Esophagus squamous epithelium (tissue), 5 donors: ENCODE measurements at regions not wholly inside any gene's neighbourhood (a gene's known extent, or its start where the extent isn't known, plus 50 kb on each side); places are given as distances from the start of the nearest gene placed in this dataset.
"Not testable (repeated sequence)": the region's sequence is repeated elsewhere in the genome, so short reads cannot be mapped to it uniquely, and the experiment has no call there.

Source experiments
- DNase-seq: peaks from one replicate; lab custom pipeline; 2025; lab: John Stamatoyannopoulos, UW
- H3K27ac ChIP-seq, 4 donors: fragments of 200-600 bp; sonication (generic); one replicate each; pipeline ENCODE4 v1.5.1; 2016 to 2019; ENCODE audit warnings: mild to moderate bottlenecking in 1 of 4
- H3K27me3 ChIP-seq, 4 donors: fragments of 200-600 bp; sonication (generic); 1 replicate in 3 of 4; 2 replicates in 1 of 4; pipeline versions ENCODE4 v1.5.1 to v1.6.0; 2017 to 2021; ENCODE audit warnings: antibody characterized with exemption in 1 of 4
- H3K36me3 ChIP-seq, 3 donors: fragments of 200-600 bp; sonication (generic); one replicate each; pipeline ENCODE4 v1.5.1; 2016 to 2019
- H3K4me1 ChIP-seq, 3 donors: fragments of 200-600 bp; sonication (generic); one replicate each; pipeline ENCODE4 v1.5.1; 2017 to 2019
- H3K4me3 ChIP-seq, 4 donors: fragments of 200-600 bp; sonication (generic); 1 replicate in 3 of 4; 2 replicates in 1 of 4; pipeline ENCODE4 v1.5.1; 2016 to 2019; ENCODE audit warnings: mild to moderate bottlenecking in 2 of 4, moderate library complexity in 1 of 4
- H3K9me3 ChIP-seq, 3 donors: fragments of 200-600 bp; sonication (generic); one replicate each; pipeline ENCODE4 v1.5.1; 2016 to 2019
- CTCF ChIP-seq, 6 experiments: fragments of 450-650 bp in 4 of 6; fragments of 200-600 bp in 2 of 6; sonication (generic) in 2 of 6; IDR thresholded peaks; one replicate each; pipeline ENCODE4 v1.5.1; 2016 to 2019; ENCODE audit warnings: antibody characterized with exemption in 6 of 6, mild to moderate bottlenecking in 4 of 6, moderate library complexity in 4 of 6
- POLR2A ChIP-seq, 4 donors: fragments of 450-650 bp; IDR thresholded peaks; one replicate each; pipeline ENCODE4 v1.6.1; 2017; ENCODE audit warnings: antibody characterized with exemption in 4 of 4, mild to moderate bottlenecking in 4 of 4, moderate library complexity in 3 of 4
- WGBS, 2 donors: methylation state at CpG; one replicate each; pipeline ENCODE4 v1.1.5; 2018; 5-methylcytosine and 5-hydroxymethylcytosine counted together
- intact Hi-C: fragments of 100-400 bp; cut with DNase I; formaldehyde crosslinking; loops from one replicate; pipeline ENCODE4 v1.15.0; 2022
- donor health status: DM: yes; HTN: yes; CAD: no.

GRCh38 chr1:21378705-21379494, 61.0 kb upstream of the NBPF3 start:
- no peak overlapping the region for H3K4me3 ChIP-seq
- no peak for TF ChIP-seq CTCF (IDR thresholded peaks at IDR 0.05)
- no peak for TF ChIP-seq POLR2A (IDR thresholded peaks at IDR 0.05)
- intact Hi-C loops = no loop called here
- H3K36me3 ChIP-seq = no peaks in the 10 kb centered on the region
- no peak for DNase-seq
- peaks cover 0 to 52% (median 17%) of the 10 kb centered on the region in 3 donors for H3K4me1 ChIP-seq
- H3K9me3 ChIP-seq = peaks cover 0 to 4% (median 0%) of the 10 kb centered on the region in 3 donors
- WGBS, 2 donors = 50 to 57% methylated on average over 9 of the region's 9 CpGs
- peaks cover 0 to 21% (median 0%) of the 10 kb centered on the region in 4 donors for H3K27me3 ChIP-seq
- H3K27ac ChIP-seq = peak overlapping the region; percentile 50 to 83 (median 68)

GRCh38 chr1:21372383-21372782, 67.6 kb upstream of the NBPF3 start:
- Histone ChIP-seq H3K27ac (no peak overlapping the region), H3K4me3 (no peak overlapping the region), H3K27me3 (no peaks in the 10 kb centered on the region), H3K36me3 (no peaks in the 10 kb centered on the region), H3K4me1 (peaks cover 0 to 12% (median 4%) of the 10 kb centered on the region in 3 donors), H3K9me3 (no peaks in the 10 kb centered on the region)
- 94 to 97% methylated on average over 2 to 5 of the region's 6 CpGs for WGBS, 2 donors
- intact Hi-C loops = no loop called here
- TF ChIP-seq CTCF (IDR thresholded peaks at IDR 0.05) (no peak), POLR2A (IDR thresholded peaks at IDR 0.05) (no peak)
- DNase-seq = no peak

GRCh38 chr1:21369905-21370304, 70.0 kb upstream of the NBPF3 start:
- H3K4me3 ChIP-seq = no peak overlapping the region
- no peak overlapping the region for H3K27ac ChIP-seq
- 0 to 67% methylated on average over 1 to 4 of the region's 4 CpGs for WGBS, 2 donors
- intact Hi-C loops = loop anchor here (2.0 to 10.0 kb wide), 3 partner anchors 115 to 285 kb away; no protein-coding TSS in a partner anchor
- no peaks in the 10 kb centered on the region for H3K36me3 ChIP-seq
- no peak for TF ChIP-seq CTCF (IDR thresholded peaks at IDR 0.05)
- TF ChIP-seq POLR2A (IDR thresholded peaks at IDR 0.05) = no peak
- no peaks in the 10 kb centered on the region for H3K27me3 ChIP-seq
- DNase-seq = no peak
- no peaks in the 10 kb centered on the region for H3K9me3 ChIP-seq
- H3K4me1 ChIP-seq = peaks cover 0 to 12% (median 4%) of the 10 kb centered on the region in 3 donors

GRCh38 chr1:21368515-21369289, 71.2 kb upstream of the NBPF3 start:
- no peak for DNase-seq
- H3K27ac ChIP-seq = no peak overlapping the region
- H3K4me1 ChIP-seq = peaks cover 0 to 12% (median 4%) of the 10 kb centered on the region in 3 donors
- WGBS, 2 donors = 16 to 22% methylated on average over 8 to 9 of the region's 9 CpGs
- no peak overlapping the region for H3K4me3 ChIP-seq
- no peaks in the 10 kb centered on the region for H3K9me3 ChIP-seq
- intact Hi-C loops = loop anchor here (2.0 to 10.0 kb wide), 3 partner anchors 114 to 286 kb away; no protein-coding TSS in a partner anchor
- no peaks in the 10 kb centered on the region for H3K36me3 ChIP-seq
- H3K27me3 ChIP-seq = no peaks in the 10 kb centered on the region
- no peak for TF ChIP-seq POLR2A (IDR thresholded peaks at IDR 0.05)
- peak; percentile 97 to 100 (median 99) for TF ChIP-seq CTCF (IDR thresholded peaks at IDR 0.05)

- H3K4me1 ChIP-seq = peaks cover 0 to 12% (median 4%) of the 10 kb centered on the region in 3 donors
- not testable (repeated sequence) for H3K4me3 ChIP-seq, H3K36me3 ChIP-seq, H3K9me3 ChIP-seq, H3K27me3 ChIP-seq, DNase-seq, H3K27ac ChIP-seq
- intact Hi-C loops = loop anchor here (2.0 to 10.0 kb wide), 3 partner anchors 113 to 287 kb away; no protein-coding TSS in a partner anchor
- 40 to 49% methylated on average over 12 to 14 of the region's 14 CpGs for WGBS, 2 donors
Observed at GRCh38 chr1:21367973-21368514, 71.9 kb upstream of the NBPF3 start.
